Testis (tissue), 2 donors: ENCODE measurements at regions not wholly inside any gene's neighbourhood (a gene's known extent, or its start where the extent isn't known, plus 50 kb on each side); places are given as distances from the start of the nearest gene placed in this dataset.

Source experiments
- DNase-seq: peaks from one replicate; pipeline ENCODE4 v3.0.0-alpha.2; 2019
- H3K27ac ChIP-seq, 2 donors: fragments of 200-600 bp; sonication (generic); one replicate each; pipeline ENCODE4 v1.5.1; 2019
- H3K27me3 ChIP-seq: fragments of 200-600 bp; sonication (generic); one replicate; pipeline ENCODE4 v1.5.1; 2019
- H3K36me3 ChIP-seq: fragments of 200-600 bp; sonication (generic); one replicate; pipeline ENCODE4 v1.5.1; 2017; ENCODE audit warnings: low read depth; ENCODE audit errors: missing control alignments
- H3K4me1 ChIP-seq: fragments of 200-600 bp; sonication (generic); one replicate; pipeline ENCODE4 v1.5.1; 2019
- H3K4me3 ChIP-seq, 2 donors: fragments of 200-600 bp; sonication (generic); one replicate each; pipeline ENCODE4 v1.5.1; 2017 to 2019
- H3K9me3 ChIP-seq: fragments of 200-600 bp; sonication (generic); one replicate; pipeline ENCODE4 v1.5.1; 2017
- POLR2A ChIP-seq: fragments of 450-650 bp; IDR thresholded peaks from one replicate; pipeline ENCODE4 v1.6.1; 2017; ENCODE audit warnings: antibody characterized with exemption, mild to moderate bottlenecking, moderate library complexity
- WGBS, 2 donors: methylation state at CpG; one replicate each; pipeline ENCODE4 v1.1.5; 2018; 5-methylcytosine and 5-hydroxymethylcytosine counted together
- intact Hi-C: fragments of 100-400 bp; cut with DNase I; formaldehyde crosslinking; loops from one replicate; pipeline ENCODE4 v1.15.1; 2023; ENCODE audit warnings: low total_unique reads
- TF ChIP-seq, protein P1 (sequence below), 3 experiments: fragments of 450-650 bp in 2 of 3; fragments of 200-600 bp in 1 of 3; sonication (generic) in 1 of 3; IDR thresholded peaks; one replicate each; pipeline ENCODE4 v1.5.1; 2016 to 2019; ENCODE audit warnings: antibody characterized with exemption in 3 of 3, mild to moderate bottlenecking in 2 of 3, moderate library complexity in 1 of 3

DNA sequence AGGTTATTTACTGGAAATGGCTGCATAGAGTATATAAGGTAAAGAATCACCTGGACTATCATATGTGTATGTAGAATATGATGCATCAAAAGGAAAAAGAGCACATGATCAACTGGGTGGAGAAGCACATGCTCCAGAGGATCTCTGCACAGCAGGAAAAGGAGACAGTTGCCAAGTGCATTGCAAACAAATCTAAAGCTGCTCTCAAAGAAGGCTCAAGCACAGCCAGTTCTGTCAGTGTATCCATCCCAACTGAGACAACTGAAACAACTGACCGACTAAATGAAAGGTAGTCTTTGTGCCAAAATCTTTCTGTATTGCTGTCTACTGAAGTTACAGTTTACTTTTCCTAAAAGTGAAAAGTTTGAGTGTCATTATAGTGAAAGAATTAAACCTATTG is 83.2 kb upstream of the SGCE start:
- H3K9me3 ChIP-seq = no peaks in the 10 kb centered on the region
- WGBS, 2 donors = 17 to 32% methylated on average over 1 of the region's 1 CpG
- TF ChIP-seq POLR2A = no peak
- TF ChIP-seq, protein P1, sequence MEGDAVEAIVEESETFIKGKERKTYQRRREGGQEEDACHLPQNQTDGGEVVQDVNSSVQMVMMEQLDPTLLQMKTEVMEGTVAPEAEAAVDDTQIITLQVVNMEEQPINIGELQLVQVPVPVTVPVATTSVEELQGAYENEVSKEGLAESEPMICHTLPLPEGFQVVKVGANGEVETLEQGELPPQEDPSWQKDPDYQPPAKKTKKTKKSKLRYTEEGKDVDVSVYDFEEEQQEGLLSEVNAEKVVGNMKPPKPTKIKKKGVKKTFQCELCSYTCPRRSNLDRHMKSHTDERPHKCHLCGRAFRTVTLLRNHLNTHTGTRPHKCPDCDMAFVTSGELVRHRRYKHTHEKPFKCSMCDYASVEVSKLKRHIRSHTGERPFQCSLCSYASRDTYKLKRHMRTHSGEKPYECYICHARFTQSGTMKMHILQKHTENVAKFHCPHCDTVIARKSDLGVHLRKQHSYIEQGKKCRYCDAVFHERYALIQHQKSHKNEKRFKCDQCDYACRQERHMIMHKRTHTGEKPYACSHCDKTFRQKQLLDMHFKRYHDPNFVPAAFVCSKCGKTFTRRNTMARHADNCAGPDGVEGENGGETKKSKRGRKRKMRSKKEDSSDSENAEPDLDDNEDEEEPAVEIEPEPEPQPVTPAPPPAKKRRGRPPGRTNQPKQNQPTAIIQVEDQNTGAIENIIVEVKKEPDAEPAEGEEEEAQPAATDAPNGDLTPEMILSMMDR (IDR thresholded peaks at IDR 0.05) = no peak
- peak overlapping the region in 1 of 2 donors; percentile 18 for H3K27ac ChIP-seq
- no peaks in the 10 kb centered on the region for H3K36me3 ChIP-seq
- no peak overlapping the region for H3K4me3 ChIP-seq
- H3K27me3 ChIP-seq = no peaks in the 10 kb centered on the region
- peaks cover 6% of the 10 kb centered on the region for H3K4me1 ChIP-seq
- peak; percentile 26 for DNase-seq
- intact Hi-C loops = no loop called here

DNA sequence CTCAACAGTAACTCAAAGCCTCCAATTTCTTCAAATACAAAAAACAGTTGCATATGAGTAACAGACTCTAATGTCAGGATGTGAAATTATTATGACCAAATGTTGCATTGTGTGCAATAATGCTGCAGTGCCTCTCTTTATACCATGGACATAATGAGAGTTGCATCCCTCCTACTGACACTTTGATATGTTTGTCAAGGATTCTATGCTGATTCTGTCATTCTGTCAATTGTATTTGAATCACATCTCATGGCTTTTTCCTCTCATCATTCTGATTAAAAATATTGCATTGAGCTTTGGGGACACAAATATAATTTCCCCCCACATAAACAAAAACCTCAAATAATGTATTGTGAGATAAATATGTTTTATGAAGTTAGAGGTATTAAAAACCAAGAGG is 84.6 kb upstream of the SGCE start:
- H3K27me3 ChIP-seq = no peaks in the 10 kb centered on the region
- no peak for TF ChIP-seq POLR2A
- TF ChIP-seq, protein P1 (IDR thresholded peaks at IDR 0.05) = no peak
- H3K36me3 ChIP-seq = no peaks in the 10 kb centered on the region
- no peak overlapping the region for H3K4me3 ChIP-seq
- intact Hi-C loops = no loop called here
- H3K9me3 ChIP-seq = no peaks in the 10 kb centered on the region
- no peak for DNase-seq
- H3K27ac ChIP-seq = no peak overlapping the region
- peaks cover 7% of the 10 kb centered on the region for H3K4me1 ChIP-seq

DNA sequence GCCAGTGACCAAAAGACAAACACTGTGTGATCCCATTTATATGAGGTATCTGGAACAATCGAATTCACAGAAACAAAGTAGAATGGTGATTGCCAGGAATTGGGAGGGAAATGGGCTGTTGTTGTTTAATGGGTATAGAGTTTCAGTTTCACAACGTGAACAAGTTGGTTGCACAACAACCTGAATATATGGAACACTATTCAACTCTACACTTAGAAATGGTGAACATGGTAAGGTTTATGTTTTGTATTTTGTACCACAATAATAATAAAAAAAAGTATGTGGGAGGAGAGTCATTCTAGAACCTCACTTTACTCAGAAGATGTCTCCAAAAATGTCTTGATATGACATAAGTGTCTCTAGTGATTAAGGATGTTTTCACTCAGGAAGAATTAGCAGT is 85.2 kb upstream of the SGCE start:
- DNase-seq = no peak
- TF ChIP-seq, protein P1 (IDR thresholded peaks at IDR 0.05) = no peak
- TF ChIP-seq POLR2A = no peak
- Histone ChIP-seq H3K9me3 (no peaks in the 10 kb centered on the region), H3K27me3 (no peaks in the 10 kb centered on the region), H3K36me3 (no peaks in the 10 kb centered on the region), H3K4me1 (peaks cover 12% of the 10 kb centered on the region), H3K27ac (no peak overlapping the region), H3K4me3 (no peak overlapping the region)
- 88 to 90% methylated on average over 2 of the region's 2 CpGs for WGBS, 2 donors
- intact Hi-C loops = no loop called here

DNA sequence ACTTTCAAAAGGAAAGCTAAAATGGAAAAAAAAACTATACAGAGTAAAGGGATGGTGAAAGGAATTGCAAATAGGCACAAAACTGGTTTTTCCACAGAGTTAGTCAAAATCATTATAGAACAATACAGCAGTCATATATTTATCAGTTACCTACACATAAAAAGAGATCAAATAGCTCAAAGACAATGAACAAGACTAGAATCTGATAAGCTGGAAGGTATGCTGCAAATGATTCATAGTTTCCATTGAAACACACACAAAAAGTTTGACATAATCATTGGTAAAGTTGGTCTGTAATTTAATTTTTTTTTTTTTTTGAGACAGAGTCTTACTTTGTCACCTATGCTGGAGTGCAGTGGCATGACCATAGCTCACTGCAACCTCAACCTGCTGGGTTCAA is 92.4 kb upstream of the SGCE start:
- no peak for DNase-seq
- Histone ChIP-seq H3K36me3 (no peaks in the 10 kb centered on the region), H3K9me3 (no peaks in the 10 kb centered on the region), H3K4me1 (peaks cover 6% of the 10 kb centered on the region), H3K27ac (no peak overlapping the region), H3K27me3 (no peaks in the 10 kb centered on the region), H3K4me3 (no peak overlapping the region)
- no peak for TF ChIP-seq POLR2A
- TF ChIP-seq, protein P1 (IDR thresholded peaks at IDR 0.05) = no peak
- intact Hi-C loops = no loop called here

DNA sequence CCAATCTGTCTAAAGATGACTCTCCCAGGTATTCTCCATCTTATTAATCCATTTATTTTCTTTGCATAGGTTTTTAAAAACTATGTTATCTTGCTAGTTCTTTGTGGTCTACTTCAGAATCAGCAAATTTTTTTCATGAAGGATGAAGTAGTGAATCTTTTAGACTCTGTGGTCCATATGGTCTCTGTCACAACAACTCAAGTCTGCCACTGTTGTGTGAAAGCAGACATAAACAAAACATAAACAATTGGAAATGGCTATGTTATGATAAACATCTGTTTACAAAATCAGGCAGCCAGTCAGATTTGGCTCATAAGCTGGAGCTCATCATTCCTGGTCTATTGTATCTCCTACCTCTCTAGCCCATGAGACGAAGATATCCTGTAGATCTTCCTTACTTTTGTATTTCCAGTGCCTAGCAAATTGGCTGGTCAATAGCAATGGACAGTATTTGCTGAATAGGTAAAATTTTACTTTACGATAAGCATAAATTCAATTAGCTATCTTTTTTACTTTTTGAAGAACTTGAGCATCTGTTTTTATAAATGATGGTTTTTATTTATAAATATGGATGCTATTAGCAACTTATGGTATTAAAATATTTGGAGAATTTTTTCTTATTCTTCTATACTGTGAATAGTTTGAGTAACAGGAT is 104.6 kb upstream of the SGCE start:
- TF ChIP-seq POLR2A = no peak
- 91 to 92% methylated on average over 2 of the region's 2 CpGs for WGBS, 2 donors
- Histone ChIP-seq H3K27ac (no peak overlapping the region), H3K36me3 (no peaks in the 10 kb centered on the region), H3K9me3 (no peaks in the 10 kb centered on the region), H3K27me3 (no peaks in the 10 kb centered on the region), H3K4me1 (no peaks in the 10 kb centered on the region), H3K4me3 (no peak overlapping the region)
- no peak for DNase-seq
- intact Hi-C loops = no loop called here
